Hematopoietic multipotent progenitor cell treated with erythropoietin and hydrocortisone succinate and interleukin-3 and kit ligand, for 15 days (in vitro differentiated cells): ENCODE measurements at regions not wholly inside any gene's neighbourhood (a gene's known extent, or its start where the extent isn't known, plus 50 kb on each side); places are given as distances from the start of the nearest gene placed in this dataset.

Source experiments
- DNase-seq: peaks from one replicate; pipeline ENCODE4 v3.0.0-alpha.2; 2015; ENCODE audit warnings: low spot score

GRCh38 chr11:135075740-135076139 is 663.7 kb upstream of the B3GAT1 start:
- DNase-seq, result peak; percentile 47

GRCh38 chr11:135074397-135074998 is 662.5 kb upstream of the B3GAT1 start:
- no peak for DNase-seq

- no peak for DNase-seq
These were observed 661.8 kb upstream of the B3GAT1 start for GRCh38 chr11:135073870-135074269.

GRCh38 chr11:135073381-135073780 is 661.3 kb upstream of the B3GAT1 start:
- DNase-seq, result no peak

- no peak for DNase-seq
These were observed 657.8 kb upstream of the B3GAT1 start for GRCh38 chr11:135069890-135070289.

GRCh38 chr11:135069063-135069462 is 657.0 kb upstream of the B3GAT1 start:
- no peak for DNase-seq

GRCh38 chr11:135062994-135063393 is 651.0 kb upstream of the B3GAT1 start:
- no peak for DNase-seq

GRCh38 chr11:135061166-135061565 is 649.1 kb upstream of the B3GAT1 start:
- DNase-seq, result no peak

GRCh38 chr11:135046986-135047385 is 634.9 kb upstream of the B3GAT1 start:
- DNase-seq, result no peak

- DNase-seq, result no peak
These were observed 634.5 kb upstream of the B3GAT1 start for GRCh38 chr11:135046556-135046955.

- no peak for DNase-seq
These were observed 631.4 kb upstream of the B3GAT1 start for GRCh38 chr11:135043434-135043833.

GRCh38 chr11:135037828-135038227 is 625.8 kb upstream of the B3GAT1 start:
- no peak for DNase-seq

- no peak for DNase-seq
These were observed 624.7 kb upstream of the B3GAT1 start for GRCh38 chr11:135036488-135037297.

GRCh38 chr11:135035282-135035681 is 623.2 kb upstream of the B3GAT1 start:
- DNase-seq, result no peak

GRCh38 chr11:135033540-135033939 is 621.5 kb upstream of the B3GAT1 start:
- DNase-seq, result no peak

- DNase-seq, result no peak
These were observed 619.4 kb upstream of the B3GAT1 start for GRCh38 chr11:135031205-135031989.

GRCh38 chr11:135027461-135027860 is 615.4 kb upstream of the B3GAT1 start:
- DNase-seq, result no peak

GRCh38 chr11:135023499-135023898 is 611.5 kb upstream of the B3GAT1 start:
- DNase-seq, result no peak

GRCh38 chr11:135022454-135022853 is 610.4 kb upstream of the B3GAT1 start:
- DNase-seq, result no peak

- DNase-seq, result no peak
These were observed 607.9 kb upstream of the B3GAT1 start for GRCh38 chr11:135019899-135020298.

GRCh38 chr11:135019343-135019871 is 607.4 kb upstream of the B3GAT1 start:
- no peak for DNase-seq

GRCh38 chr11:135017296-135017695 is 605.3 kb upstream of the B3GAT1 start:
- DNase-seq, result no peak

GRCh38 chr11:135015966-135016365 is 603.9 kb upstream of the B3GAT1 start:
- no peak for DNase-seq
